ENCODE measurements at regions not wholly inside any gene's neighbourhood (a gene's known extent, or its start where the extent isn't known, plus 50 kb on each side); places are given as distances from the start of the nearest gene placed in this dataset.

DNA sequence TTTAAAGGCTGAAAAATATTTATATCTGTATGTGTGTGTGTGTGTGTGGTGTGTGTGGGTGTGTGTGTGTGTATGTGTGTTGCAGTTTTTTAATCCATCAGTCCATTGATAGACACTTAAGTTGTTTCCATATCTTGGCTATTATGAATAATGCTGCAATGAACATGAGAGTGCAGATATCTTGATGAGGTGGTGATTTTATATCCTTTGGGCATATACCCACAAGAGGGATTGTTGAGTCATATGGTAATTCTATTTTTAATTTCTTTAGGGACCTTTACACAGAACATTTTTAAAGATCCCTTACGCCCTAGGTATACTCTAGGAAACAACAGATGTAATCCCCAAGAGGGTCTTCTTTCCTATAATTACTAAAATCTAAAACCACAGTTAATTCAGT is 154.5 kb upstream of the CLEC14A start:
- DNase-seq (no peak), ATAC-seq (no peak)
- intact Hi-C loops (cut with DNase I) = no loop called here
- 73 to 82% methylated on average over 1 of the region's 1 CpG for WGBS, 2 donors
- Histone ChIP-seq H3K36me3 (replicated peaks in 1 of 2; ENCODE audit: insufficient read depth in 1 of 2, low read depth in 2 of 2) (no peaks in the 10 kb centered on the region), H3K4me3 (no peak overlapping the region), H3K9me3 (no peaks in the 10 kb centered on the region), H3K27me3 (no peaks in the 10 kb centered on the region), H3K4me1 (no peaks in the 10 kb centered on the region), H3K27ac (no peak overlapping the region)
- TF ChIP-seq, protein P1, sequence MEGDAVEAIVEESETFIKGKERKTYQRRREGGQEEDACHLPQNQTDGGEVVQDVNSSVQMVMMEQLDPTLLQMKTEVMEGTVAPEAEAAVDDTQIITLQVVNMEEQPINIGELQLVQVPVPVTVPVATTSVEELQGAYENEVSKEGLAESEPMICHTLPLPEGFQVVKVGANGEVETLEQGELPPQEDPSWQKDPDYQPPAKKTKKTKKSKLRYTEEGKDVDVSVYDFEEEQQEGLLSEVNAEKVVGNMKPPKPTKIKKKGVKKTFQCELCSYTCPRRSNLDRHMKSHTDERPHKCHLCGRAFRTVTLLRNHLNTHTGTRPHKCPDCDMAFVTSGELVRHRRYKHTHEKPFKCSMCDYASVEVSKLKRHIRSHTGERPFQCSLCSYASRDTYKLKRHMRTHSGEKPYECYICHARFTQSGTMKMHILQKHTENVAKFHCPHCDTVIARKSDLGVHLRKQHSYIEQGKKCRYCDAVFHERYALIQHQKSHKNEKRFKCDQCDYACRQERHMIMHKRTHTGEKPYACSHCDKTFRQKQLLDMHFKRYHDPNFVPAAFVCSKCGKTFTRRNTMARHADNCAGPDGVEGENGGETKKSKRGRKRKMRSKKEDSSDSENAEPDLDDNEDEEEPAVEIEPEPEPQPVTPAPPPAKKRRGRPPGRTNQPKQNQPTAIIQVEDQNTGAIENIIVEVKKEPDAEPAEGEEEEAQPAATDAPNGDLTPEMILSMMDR (IDR thresholded peaks at IDR 0.05) = no peak
- TF ChIP-seq POLR2A (IDR thresholded peaks at IDR 0.05) = no peak

GRCh38 chr14:38409071-38409705 is 153.3 kb upstream of the CLEC14A start:
- no peak for ATAC-seq
- TF ChIP-seq POLR2A (IDR thresholded peaks at IDR 0.05) = no peak
- TF ChIP-seq, protein P1 (IDR thresholded peaks at IDR 0.05) = no peak
- Histone ChIP-seq H3K4me3 (no peak overlapping the region), H3K27me3 (no peaks in the 10 kb centered on the region), H3K9me3 (no peaks in the 10 kb centered on the region), H3K4me1 (no peaks in the 10 kb centered on the region), H3K27ac (no peak overlapping the region), H3K36me3 (replicated peaks in 1 of 2; ENCODE audit: insufficient read depth in 1 of 2, low read depth in 2 of 2) (no peaks in the 10 kb centered on the region)
- intact Hi-C loops (cut with DNase I) = no loop called here
- WGBS, 2 donors = 46 to 56% methylated on average over 2 of the region's 2 CpGs
- DNase-seq = no peak

GRCh38 chr14:38405851-38406635 is 150.2 kb upstream of the CLEC14A start:
- intact Hi-C loops (cut with DNase I) = no loop called here
- Histone ChIP-seq H3K27ac (no peak overlapping the region), H3K27me3 (no peaks in the 10 kb centered on the region), H3K4me1 (no peaks in the 10 kb centered on the region), H3K9me3 (no peaks in the 10 kb centered on the region), H3K36me3 (replicated peaks in 1 of 2; ENCODE audit: insufficient read depth in 1 of 2, low read depth in 2 of 2) (no peaks in the 10 kb centered on the region), H3K4me3 (no peak overlapping the region)
- TF ChIP-seq, protein P1 (IDR thresholded peaks at IDR 0.05) = no peak
- TF ChIP-seq POLR2A (IDR thresholded peaks at IDR 0.05) = no peak
- DNase-seq (no peak), ATAC-seq (no peak)
- 84 to 88% methylated on average over 3 of the region's 3 CpGs for WGBS, 2 donors

- intact Hi-C loops (cut with DNase I) = no loop called here
- DNase-seq = no peak
- H3K4me3 ChIP-seq = no peak overlapping the region
- no peaks in the 10 kb centered on the region for H3K27me3 ChIP-seq
- H3K9me3 ChIP-seq = no peaks in the 10 kb centered on the region
- WGBS, 2 donors = 46 to 48% methylated on average over 2 of the region's 2 CpGs
- H3K36me3 ChIP-seq (replicated peaks in 1 of 2; ENCODE audit: insufficient read depth in 1 of 2, low read depth in 2 of 2) = no peaks in the 10 kb centered on the region
- H3K4me1 ChIP-seq = no peaks in the 10 kb centered on the region
- TF ChIP-seq, protein P1 (IDR thresholded peaks at IDR 0.05) = no peak
- no peak for TF ChIP-seq POLR2A (IDR thresholded peaks at IDR 0.05)
- no peak for ATAC-seq
- no peak overlapping the region for H3K27ac ChIP-seq
These were observed 148.7 kb upstream of the CLEC14A start for GRCh38 chr14:38404616-38405015.

Measured in body of pancreas (tissue), 4 donors.